ENCODE measurements at regions not wholly inside any gene's neighbourhood (a gene's known extent, or its start where the extent isn't known, plus 50 kb on each side); places are given as distances from the start of the nearest gene placed in this dataset.
A peak's percentile ranks its signal among the peaks of the same experiment; 100 is the strongest.

DNA sequence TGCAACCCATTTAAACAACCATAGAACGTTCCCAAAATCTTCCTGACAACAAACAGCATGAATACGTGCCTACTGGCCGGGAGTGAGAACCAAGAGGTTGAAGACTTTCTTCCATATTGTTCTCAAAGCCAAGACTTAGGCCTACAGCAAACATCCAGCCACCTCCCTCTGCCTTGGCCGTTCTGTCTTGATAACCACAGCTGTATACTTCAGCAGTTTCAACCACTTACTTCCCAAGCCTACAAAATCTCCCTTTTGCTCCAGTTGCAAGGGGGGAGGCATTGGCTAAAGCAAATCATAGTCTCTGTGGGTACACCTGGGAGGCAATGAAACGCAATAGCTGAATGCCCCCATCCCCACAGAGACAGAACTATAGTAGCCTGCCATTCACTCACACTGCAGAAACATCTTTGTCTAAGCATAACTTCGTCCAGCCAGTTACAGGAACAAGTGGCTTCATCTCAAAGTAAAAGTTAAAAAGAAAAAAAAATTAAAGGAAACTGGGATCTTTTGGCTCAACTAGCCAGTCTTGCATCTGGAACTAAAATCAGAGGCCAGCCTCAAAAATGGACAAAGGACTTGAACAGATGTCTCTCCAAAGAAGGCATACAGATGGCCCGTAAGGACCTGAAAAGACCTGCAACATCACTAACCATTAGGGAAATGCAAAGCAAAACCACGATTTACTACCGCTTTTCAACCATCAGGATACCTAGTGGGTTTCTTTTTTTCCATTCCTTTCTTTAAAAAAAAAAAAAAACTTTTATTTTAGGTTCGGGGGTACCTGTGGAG, 186.0 kb downstream of the PSMG1 start:
- no peak for DNase-seq

DNA sequence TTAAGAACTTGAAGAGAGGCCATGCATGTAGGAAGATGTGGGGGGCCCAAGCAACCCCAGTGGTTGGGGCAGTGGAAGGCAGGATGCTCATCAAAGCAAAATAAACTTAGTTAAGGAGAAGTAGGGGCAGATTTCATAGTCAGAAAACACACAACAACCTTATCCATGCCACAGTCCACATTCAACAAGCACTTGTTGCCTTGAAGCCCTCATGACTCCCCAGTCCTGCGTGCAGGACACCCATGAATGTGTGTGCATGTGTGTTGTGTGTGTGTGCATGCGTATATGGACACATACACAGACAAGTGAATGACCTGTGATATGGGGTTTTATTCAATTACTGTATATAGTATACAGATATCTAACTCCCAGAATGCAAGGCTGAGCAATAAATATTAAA, 186.9 kb downstream of the PSMG1 start:
- no peak for DNase-seq

GRCh38 chr21:38995731-38996130, 187.5 kb downstream of the PSMG1 start:
- DNase-seq, result no peak

GRCh38 chr21:38995071-38995669, 188.1 kb downstream of the PSMG1 start:
- no peak for DNase-seq

- DNase-seq, result no peak
Measured at GRCh38 chr21:38994042-38994441, 188.3 kb downstream of the ETS2 start.

DNA sequence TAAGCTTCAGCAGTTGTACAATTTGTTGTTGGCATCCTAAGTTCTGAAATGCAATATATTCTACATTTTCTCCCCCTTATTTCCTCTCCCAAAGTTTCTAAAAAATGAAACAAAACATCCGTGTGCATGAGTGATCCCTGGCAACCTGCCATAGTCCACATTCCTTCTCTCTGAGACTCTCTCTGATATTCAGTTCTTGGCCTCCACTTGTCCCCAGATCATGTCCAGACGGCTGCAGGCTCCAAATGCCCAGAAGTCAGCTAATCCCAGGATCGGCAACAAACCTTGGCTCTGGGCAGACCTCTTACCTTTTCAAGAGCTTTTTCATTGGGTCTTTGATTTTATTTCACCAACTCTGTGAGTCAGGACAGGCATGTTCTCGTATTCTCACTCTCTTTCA, 187.8 kb downstream of the ETS2 start:
- no peak for DNase-seq

DNA sequence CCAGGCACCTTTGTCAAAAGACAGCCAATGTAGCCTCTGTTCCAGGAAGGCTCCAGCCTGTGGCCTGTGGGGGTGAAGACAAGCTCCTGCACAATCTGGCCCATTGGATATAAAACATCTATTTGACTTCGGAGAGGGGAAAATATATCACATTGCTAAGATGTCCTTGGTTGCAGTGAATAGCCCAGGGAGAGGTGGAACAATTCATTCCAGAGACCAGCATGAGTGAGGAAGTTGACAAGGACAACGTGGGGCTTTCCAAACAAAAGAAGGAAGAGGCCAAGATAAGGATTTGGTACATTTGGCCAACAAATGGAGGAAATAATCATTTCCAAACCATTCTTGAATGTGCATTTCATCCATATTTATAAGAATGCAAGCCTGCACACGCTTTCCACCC, 187.0 kb downstream of the ETS2 start:
- DNase-seq, result no peak

DNA sequence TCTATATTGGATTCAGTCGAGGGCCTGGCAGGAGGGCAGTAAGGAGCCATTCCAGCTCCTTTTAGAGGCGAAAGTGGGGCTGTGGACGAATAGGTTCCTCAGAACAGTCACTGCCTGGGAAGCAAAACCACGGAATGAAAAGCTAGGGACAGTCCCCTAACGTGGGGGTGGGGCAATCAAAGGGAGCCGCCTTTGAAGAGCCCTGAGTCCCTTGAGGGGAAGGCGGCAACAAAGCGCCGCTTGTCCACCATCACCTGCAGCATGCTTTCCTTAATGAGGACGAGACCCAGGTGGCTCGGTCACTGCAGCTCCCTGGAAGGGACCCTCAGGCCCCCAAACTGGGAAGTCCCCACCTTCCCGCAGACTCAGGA, 184.7 kb downstream of the ETS2 start:
- peak; percentile 68 for DNase-seq

- peak; percentile 89 for DNase-seq
Measured at GRCh38 chr21:38989745-38990423, 184.2 kb downstream of the ETS2 start.

DNA sequence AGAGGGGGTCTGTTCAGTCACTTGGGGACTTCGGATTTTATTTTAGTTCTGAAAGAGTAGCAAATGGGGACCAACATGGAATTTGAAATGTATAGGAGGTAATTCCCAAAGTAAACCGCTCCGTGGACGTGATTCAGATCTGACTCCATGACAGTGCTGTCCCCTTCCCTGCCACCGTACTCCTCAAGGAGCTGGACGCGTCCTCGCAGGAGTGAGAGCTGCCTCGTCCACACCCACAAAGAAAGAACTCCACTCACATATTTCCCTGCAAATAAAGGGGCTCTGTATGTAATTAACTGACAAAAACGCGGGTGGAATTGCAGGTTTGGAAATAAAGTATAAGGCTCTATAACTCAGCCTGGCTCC, 183.6 kb downstream of the ETS2 start:
- DNase-seq, result no peak

DNA sequence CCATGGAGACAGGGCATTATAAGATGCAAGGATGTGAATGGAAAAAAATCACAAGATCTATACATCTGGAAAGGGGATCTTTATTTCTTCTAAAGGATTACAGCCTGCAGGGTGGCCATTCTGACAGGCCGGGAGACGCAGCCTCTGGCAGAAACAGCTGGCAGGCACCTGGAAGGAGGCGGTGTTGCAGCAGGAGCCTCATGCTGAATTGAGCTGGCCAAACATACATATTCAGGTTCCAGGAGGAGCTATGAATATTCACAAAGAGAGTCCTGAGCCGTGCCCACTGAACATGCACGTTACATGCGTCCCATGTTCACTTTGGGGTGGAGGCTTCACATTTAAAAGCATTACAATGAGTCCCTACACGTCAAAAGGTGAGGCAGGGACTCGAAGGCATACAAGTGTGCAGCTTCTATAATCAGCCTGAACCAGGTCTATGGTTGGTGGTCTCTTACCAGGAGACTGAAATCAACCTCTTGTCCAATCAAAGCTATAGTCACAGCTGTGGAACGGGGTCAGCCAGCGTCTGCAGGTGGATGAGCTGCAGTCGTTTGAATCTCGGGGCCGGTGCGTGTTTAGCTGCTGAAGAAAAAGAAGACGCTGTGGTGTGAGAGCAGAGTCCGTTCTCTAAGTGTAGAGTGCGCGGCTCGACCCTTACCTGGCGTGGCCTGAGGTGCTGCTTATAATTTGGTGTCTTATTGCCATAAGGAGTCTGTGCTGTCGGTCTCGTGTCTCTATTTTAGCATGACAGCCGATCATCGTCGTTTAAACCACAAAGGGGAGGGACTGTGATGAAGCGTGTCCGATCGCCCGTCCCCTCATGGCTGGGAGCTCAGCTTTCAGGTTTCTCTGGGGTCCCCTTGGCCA, 183.0 kb downstream of the ETS2 start:
- DNase-seq, result no peak

DNA sequence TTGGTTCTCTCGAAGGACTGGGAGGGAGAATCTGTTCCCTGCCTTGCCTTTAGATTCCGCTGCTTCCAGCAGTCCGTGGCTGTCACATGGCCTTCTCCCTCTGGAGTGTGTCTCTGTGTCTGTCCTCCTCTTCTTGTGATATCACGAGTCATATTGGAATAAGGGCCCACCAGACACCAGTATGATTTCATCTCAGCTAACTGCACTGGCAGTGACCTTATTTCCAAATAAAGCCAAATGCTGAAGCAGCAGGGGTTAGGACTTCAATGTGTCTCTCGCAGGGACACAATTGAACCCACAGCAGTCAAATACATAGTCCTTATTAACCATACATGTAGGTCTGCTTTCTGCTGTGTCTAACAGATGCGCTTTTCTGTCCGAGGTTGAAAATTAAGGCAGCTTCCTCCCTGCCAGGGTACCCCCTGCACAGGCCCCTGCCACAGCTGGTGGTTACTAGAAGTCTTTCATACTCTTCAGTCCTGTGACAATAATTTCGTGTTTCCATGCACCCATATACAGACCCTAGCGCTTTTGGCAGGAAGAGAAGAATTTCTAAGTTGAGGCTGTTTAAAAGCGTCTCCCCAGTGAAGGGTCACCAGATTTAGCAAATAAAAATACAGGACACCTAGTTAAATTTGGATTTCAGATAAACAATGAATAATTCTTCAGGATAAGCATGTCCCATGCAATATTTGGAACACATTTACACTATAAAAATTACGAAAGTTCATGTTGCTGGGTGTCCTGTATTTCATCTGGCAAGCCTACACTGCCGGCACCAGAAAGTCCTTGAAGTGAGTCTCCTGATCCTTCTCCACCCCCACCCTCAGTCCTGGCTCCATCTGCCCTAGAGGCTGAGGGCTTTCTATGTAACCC, 182.1 kb downstream of the ETS2 start:
- peak; percentile 41 for DNase-seq

DNA sequence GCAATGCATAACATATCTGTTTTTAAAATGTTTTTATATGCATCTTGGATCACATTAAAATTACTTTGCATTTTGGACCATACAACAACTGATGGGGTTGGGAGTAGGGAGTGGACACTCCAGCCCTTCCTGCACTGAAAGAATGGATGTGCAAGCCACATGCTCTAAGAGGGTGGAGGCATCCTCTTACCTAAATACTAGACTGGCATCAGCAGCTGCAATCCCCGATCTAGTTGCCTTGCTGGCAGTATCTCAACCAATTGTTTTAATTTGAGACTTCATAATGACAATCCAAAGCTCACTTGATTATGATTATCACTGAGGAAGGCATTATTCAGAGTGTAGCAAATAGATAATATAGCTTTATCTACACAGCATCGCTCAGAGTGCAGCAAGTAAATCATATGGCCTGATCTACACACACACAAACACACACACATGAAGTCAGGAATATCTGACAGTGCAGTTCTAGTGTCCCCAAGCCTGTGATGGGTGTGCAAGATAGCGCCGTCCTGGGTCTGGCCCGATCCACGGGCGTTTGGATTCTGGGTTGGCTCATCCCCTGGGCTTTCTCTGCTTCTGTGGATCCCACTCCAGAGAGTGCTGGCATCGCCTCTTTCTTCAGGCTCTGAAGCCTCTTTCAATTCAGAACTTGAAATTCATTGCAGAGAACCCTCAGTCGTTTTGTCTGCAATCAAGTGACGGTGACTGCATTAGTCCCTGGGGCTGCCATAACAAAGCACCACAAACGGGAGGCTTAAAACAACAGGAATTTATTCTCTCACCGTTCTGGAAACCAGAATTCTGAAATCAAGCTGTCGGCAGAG, 181.3 kb downstream of the ETS2 start:
- peak; percentile 55 for DNase-seq

DNA sequence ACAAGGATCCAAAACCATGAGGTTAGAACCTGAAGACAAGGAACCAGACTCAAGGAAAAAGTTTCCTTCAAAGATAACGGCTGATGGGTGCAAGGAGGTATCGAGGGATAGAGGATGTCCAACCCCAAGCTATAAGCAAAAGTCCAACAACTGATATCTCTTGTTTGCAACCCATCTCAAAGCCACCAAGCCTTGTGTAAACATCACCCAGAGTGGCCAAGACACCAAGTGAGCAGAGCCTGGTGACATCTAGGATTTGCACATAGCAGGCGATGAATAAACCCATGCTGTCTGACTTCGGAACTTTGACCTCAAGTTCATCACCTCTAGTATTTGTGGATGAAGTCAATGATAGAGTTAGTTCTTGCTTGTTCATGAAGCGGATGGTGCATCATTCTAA, 180.7 kb downstream of the ETS2 start:
- DNase-seq, result peak; percentile 56

- peak; percentile 99 for DNase-seq
Measured at GRCh38 chr21:38985568-38986378, 180.0 kb downstream of the ETS2 start.

GRCh38 chr21:38984982-38985567, 179.3 kb downstream of the ETS2 start:
- peak; percentile 97 for DNase-seq

DNA sequence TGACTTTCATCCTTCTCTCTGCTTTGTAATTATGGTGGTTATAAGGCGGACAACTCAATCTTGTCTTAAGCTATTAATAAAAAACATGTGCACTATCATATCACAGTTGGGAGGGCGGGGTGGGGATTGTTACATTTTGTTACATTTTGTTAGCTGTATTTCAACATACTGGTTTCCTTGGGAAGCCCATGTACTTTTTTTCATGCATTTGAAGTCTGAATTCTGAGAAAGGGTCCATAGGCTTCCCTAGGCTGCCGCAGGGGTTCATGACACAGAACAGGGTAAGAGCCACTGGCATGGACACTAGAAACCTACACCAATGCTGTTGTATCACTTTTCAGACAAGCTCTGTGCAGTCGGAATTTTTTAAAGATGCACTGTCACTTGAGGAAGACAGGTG, 178.8 kb downstream of the ETS2 start:
- peak; percentile 78 for DNase-seq

- no peak for DNase-seq
Measured at GRCh38 chr21:38983560-38983959, 177.8 kb downstream of the ETS2 start.

DNA sequence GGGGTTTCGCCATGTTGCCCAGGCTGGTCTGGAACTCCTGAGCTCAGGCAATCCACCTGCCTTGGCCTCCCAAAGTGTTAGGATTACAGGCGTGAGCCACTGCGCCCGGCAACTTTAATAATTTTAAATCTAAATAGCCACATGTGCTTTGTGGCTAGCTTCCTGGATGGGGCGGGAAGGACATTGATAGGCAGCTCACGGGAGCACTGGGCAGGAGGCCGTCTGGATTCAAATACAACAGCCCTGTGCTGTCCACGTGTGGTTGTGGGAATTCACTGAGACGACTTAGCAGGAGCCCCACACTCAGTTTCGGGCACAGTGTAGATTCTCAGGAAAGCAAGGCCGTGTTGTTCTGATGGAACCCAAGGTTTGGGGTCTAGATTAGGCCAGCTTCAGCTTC, 177.1 kb downstream of the ETS2 start:
- no peak for DNase-seq

- no peak for DNase-seq
Measured at GRCh38 chr21:38982096-38982495, 176.4 kb downstream of the ETS2 start.

All from hematopoietic multipotent progenitor cell treated with erythropoietin and hydrocortisone succinate and interleukin-3 and kit ligand, for 6 days (in vitro differentiated cells).